ENCODE measurements at regions not wholly inside any gene's neighbourhood (a gene's known extent, or its start where the extent isn't known, plus 50 kb on each side); places are given as distances from the start of the nearest gene placed in this dataset.

GRCh38 chr13:21979161-21979806 is 308.4 kb downstream of the FGF9 start:
- Histone ChIP-seq H4K20me1 (ENCODE audit: control insufficient read depth, insufficient read depth, insufficient read length) (no peaks in the 10 kb centered on the region), H2BK5ac (ENCODE audit: insufficient read length, low read length) (no peak overlapping the region), H3K4ac (ENCODE audit: low read depth, low read length) (no peak overlapping the region), H2BK20ac (ENCODE audit: low read depth, low read length, poor library complexity, severe bottlenecking) (no peak overlapping the region), H4K5ac (ENCODE audit: insufficient read length, low read depth, low read length) (no peak overlapping the region), H2AK5ac (ENCODE audit: insufficient read length, low read length) (no peak overlapping the region), H3K23ac (ENCODE audit: insufficient read length, low read depth, low read length) (no peak overlapping the region), H3K27me3 (ENCODE audit: insufficient read depth, low read length) (no peaks in the 10 kb centered on the region), H3T11ph (ENCODE audit: low read length) (no peak overlapping the region), H3K14ac (ENCODE audit: insufficient read depth, low read length) (no peak overlapping the region), H3K56ac (ENCODE audit: insufficient read length, low read depth, low read length) (no peak overlapping the region), H3K27ac (ENCODE audit: insufficient read length, low read depth, low read length) (no peak overlapping the region), H2BK15ac (ENCODE audit: low read depth, low read length) (no peak overlapping the region), H3K4me1 (ENCODE audit: insufficient read depth, low read length) (no peaks in the 10 kb centered on the region), H3K23me2 (ENCODE audit: insufficient read length, low read depth, low read length, poor library complexity, severe bottlenecking) (no peaks in the 10 kb centered on the region), H3K18ac (ENCODE audit: insufficient read length, low read depth, low read length) (no peak overlapping the region), H3K79me1 (ENCODE audit: insufficient read depth, low read depth, low read length, poor library complexity, severe bottlenecking) (no peaks in the 10 kb centered on the region), H2BK12ac (ENCODE audit: insufficient read length, low read depth, low read length) (no peak overlapping the region), H2BK120ac (ENCODE audit: low read depth, low read length, poor library complexity, severe bottlenecking) (no peak overlapping the region), H4K8ac (replicated peaks; ENCODE audit: insufficient read length, low read depth, low read length) (no peak overlapping the region), H3K9me3 (ENCODE audit: control insufficient read depth, low read depth, low read length) (no peaks in the 10 kb centered on the region), H3K79me2 (ENCODE audit: insufficient read depth, low read length) (no peaks in the 10 kb centered on the region), H3K4me2 (ENCODE audit: insufficient read depth, insufficient read length, low read length) (no peak overlapping the region), H2AFZ (ENCODE audit: low read length) (no peak overlapping the region), H4K91ac (ENCODE audit: insufficient read length, low read depth, low read length) (no peak overlapping the region), H3K9ac (ENCODE audit: extremely low read depth, insufficient read length, low read length) (no peak overlapping the region)
- Mint-ChIP-seq H3K27me3 (ENCODE audit: low read depth) (peaks cover 4% of the 10 kb centered on the region), H3K9me3 (no peaks in the 10 kb centered on the region), H3K4me3 (no peak overlapping the region), H3K4me1 (peaks cover 0 to 8% of the 10 kb centered on the region in 2 experiments; a peak in 1 of 4 replicates), H3K27ac (no peak overlapping the region), H3K36me3 (ENCODE audit: insufficient read depth in 1 of 3, low read depth in 3 of 3) (no peaks in the 10 kb centered on the region)
- TF ChIP-seq, protein P1, sequence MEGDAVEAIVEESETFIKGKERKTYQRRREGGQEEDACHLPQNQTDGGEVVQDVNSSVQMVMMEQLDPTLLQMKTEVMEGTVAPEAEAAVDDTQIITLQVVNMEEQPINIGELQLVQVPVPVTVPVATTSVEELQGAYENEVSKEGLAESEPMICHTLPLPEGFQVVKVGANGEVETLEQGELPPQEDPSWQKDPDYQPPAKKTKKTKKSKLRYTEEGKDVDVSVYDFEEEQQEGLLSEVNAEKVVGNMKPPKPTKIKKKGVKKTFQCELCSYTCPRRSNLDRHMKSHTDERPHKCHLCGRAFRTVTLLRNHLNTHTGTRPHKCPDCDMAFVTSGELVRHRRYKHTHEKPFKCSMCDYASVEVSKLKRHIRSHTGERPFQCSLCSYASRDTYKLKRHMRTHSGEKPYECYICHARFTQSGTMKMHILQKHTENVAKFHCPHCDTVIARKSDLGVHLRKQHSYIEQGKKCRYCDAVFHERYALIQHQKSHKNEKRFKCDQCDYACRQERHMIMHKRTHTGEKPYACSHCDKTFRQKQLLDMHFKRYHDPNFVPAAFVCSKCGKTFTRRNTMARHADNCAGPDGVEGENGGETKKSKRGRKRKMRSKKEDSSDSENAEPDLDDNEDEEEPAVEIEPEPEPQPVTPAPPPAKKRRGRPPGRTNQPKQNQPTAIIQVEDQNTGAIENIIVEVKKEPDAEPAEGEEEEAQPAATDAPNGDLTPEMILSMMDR (conservative IDR thresholded peaks at IDR 0.05): no peak
- WGBS (ENCODE audit: extremely low coverage, insufficient read length, low lambda C conversion rate): no CpG with 5 or more reads among the region's 20 CpGs
- no peak for DNase-seq
